Uterus (tissue), 3 donors: ENCODE measurements at regions not wholly inside any gene's neighbourhood (a gene's known extent, or its start where the extent isn't known, plus 50 kb on each side); places are given as distances from the start of the nearest gene placed in this dataset.

Experiments used
- DNase-seq, 2 donors: peaks; one replicate each; pipeline ENCODE4 v3.0.0-alpha.2; 2019 to 2020
- H3K27ac ChIP-seq, 2 donors: fragments of 200-600 bp; sonication (generic); 1 replicate in 1 of 2; 2 replicates in 1 of 2; pipeline ENCODE4 v1.5.1; 2016 to 2018
- H3K27me3 ChIP-seq, 2 donors: fragments of 200-600 bp; sonication (generic); one replicate each; pipeline ENCODE4 v1.5.1; 2018 to 2019; ENCODE audit warnings: control low read depth in 1 of 2
- H3K36me3 ChIP-seq, 2 donors: fragments of 200-600 bp; sonication (generic); one replicate each; pipeline ENCODE4 v1.5.1; 2019; ENCODE audit warnings: control low read depth in 1 of 2
- H3K4me1 ChIP-seq, 2 donors: fragments of 200-600 bp; sonication (generic); one replicate each; pipeline ENCODE4 v1.5.1; 2018 to 2019; ENCODE audit warnings: control low read depth in 1 of 2
- H3K4me3 ChIP-seq, 2 donors: fragments of 200-600 bp; sonication (generic); 1 replicate in 1 of 2; 2 replicates in 1 of 2; pipeline ENCODE4 v1.5.1; 2018 to 2019; ENCODE audit warnings: mild to moderate bottlenecking in 1 of 2
- H3K9me3 ChIP-seq, 2 donors: fragments of 200-600 bp; sonication (generic); one replicate each; pipeline ENCODE4 v1.5.1; 2019; ENCODE audit warnings: control low read depth in 1 of 2
- CTCF ChIP-seq, 4 experiments: fragments of 200-600 bp in 2 of 4; fragments of 450-650 bp in 2 of 4; sonication (generic) in 2 of 4; IDR thresholded peaks; one replicate each; pipeline ENCODE4 v1.5.1; 2016 to 2019; ENCODE audit warnings: antibody characterized with exemption in 4 of 4, mild to moderate bottlenecking in 2 of 4, moderate library complexity in 1 of 4
- POLR2A ChIP-seq, 2 donors: fragments of 450-650 bp; IDR thresholded peaks; one replicate each; pipeline ENCODE4 v1.6.1; 2016; ENCODE audit warnings: antibody characterized with exemption in 2 of 2, mild to moderate bottlenecking in 1 of 2, moderate library complexity in 1 of 2
- intact Hi-C: fragments of 100-400 bp; cut with DNase I; formaldehyde crosslinking; loops from one replicate; pipeline ENCODE4 v1.15.1; 2023; ENCODE audit warnings: low total_unique reads
- donor health status: DM: yes; HTN: yes; CAD: no.

DNA sequence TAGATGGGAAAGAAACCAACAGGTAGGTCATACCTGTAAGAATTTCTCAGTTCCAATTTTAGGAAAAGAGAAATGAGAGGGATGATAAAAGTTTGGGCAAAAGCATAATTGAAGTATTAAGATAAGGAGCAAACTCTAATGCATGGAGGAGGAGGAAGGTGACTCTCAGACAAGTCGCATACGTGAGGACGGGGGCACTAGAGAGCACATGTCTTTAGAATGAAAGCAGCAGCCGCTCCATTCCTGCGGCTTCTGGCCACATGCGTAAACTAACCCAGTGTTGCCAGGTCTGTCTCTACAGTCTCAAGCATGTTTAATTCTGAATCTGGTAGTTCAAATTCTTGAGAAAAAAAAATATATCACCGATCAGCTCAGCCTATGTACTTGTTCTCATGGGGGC is 371.5 kb upstream of the SLC30A5 start:
- Histone ChIP-seq H3K36me3 (no peaks in the 10 kb centered on the region), H3K4me1 (no peaks in the 10 kb centered on the region), H3K27ac (no peak overlapping the region), H3K9me3 (no peaks in the 10 kb centered on the region), H3K27me3 (no peaks in the 10 kb centered on the region), H3K4me3 (no peak overlapping the region)
- intact Hi-C loops, result no loop called here
- no peak for TF ChIP-seq CTCF (IDR thresholded peaks at IDR 0.05)
- TF ChIP-seq POLR2A (IDR thresholded peaks at IDR 0.05), result no peak
- no peak for DNase-seq

- no peak for DNase-seq
- no peak overlapping the region for H3K27ac ChIP-seq
- TF ChIP-seq CTCF (IDR thresholded peaks at IDR 0.05), result no peak
- no peak for TF ChIP-seq POLR2A (IDR thresholded peaks at IDR 0.05)
- no peaks in the 10 kb centered on the region for H3K9me3 ChIP-seq
- H3K4me1 ChIP-seq, result peaks cover 4 to 9% of the 10 kb centered on the region in 2 donors
- intact Hi-C loops, result no loop called here
- H3K36me3 ChIP-seq, result no peaks in the 10 kb centered on the region
- no peaks in the 10 kb centered on the region for H3K27me3 ChIP-seq
- H3K4me3 ChIP-seq, result no peak overlapping the region
These were observed 367.7 kb upstream of the SLC30A5 start for GRCh38 chr5:68725905-68726683.

DNA sequence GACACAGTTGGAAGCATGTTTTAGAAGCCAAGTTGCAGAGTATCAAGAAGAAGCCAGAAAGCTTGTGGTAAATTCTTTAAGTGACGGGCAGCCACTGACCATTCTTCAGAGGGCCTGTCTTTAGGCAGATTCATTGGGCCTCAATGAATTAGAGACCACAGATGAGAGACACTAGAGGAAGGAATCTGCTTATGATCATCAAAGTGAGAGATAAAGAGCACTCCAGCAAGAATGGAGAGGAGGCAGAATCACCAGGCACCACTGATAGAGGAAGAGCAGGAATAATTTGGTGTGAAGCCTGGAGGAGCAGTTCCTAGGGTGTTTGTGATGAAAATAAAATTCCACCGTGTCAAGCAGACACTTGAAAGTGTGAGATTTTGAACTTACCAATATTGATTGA is 365.9 kb upstream of the SLC30A5 start:
- intact Hi-C loops, result no loop called here
- Histone ChIP-seq H3K36me3 (no peaks in the 10 kb centered on the region), H3K27me3 (no peaks in the 10 kb centered on the region), H3K4me3 (no peak overlapping the region), H3K27ac (peak overlapping the region in 1 of 2 donors; percentile 6), H3K4me1 (peaks cover 4 to 15% of the 10 kb centered on the region in 2 donors), H3K9me3 (no peaks in the 10 kb centered on the region)
- no peak for TF ChIP-seq CTCF (IDR thresholded peaks at IDR 0.05)
- no peak for TF ChIP-seq POLR2A (IDR thresholded peaks at IDR 0.05)
- DNase-seq, result no peak

DNA sequence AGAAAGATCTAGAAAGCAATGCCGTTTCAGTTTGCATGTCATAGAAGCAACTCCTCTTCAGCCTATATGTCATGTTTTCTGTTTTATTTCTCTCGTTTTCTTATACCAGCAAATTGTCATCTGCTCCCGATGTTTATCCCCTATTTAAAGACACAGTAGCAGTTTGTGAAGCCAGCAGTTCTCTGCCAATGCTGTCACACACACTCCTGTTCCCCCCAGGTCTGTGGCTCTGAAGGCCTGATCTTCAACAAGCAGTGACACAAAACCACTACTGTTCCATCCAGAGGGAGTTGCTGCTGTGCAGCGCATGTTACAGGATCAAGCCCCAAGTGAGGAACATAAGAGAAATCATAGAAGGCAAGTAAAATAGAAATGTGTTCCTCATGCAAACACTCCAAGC is 364.1 kb upstream of the SLC30A5 start:
- TF ChIP-seq CTCF (IDR thresholded peaks at IDR 0.05), result no peak
- TF ChIP-seq POLR2A (IDR thresholded peaks at IDR 0.05), result no peak

DNA sequence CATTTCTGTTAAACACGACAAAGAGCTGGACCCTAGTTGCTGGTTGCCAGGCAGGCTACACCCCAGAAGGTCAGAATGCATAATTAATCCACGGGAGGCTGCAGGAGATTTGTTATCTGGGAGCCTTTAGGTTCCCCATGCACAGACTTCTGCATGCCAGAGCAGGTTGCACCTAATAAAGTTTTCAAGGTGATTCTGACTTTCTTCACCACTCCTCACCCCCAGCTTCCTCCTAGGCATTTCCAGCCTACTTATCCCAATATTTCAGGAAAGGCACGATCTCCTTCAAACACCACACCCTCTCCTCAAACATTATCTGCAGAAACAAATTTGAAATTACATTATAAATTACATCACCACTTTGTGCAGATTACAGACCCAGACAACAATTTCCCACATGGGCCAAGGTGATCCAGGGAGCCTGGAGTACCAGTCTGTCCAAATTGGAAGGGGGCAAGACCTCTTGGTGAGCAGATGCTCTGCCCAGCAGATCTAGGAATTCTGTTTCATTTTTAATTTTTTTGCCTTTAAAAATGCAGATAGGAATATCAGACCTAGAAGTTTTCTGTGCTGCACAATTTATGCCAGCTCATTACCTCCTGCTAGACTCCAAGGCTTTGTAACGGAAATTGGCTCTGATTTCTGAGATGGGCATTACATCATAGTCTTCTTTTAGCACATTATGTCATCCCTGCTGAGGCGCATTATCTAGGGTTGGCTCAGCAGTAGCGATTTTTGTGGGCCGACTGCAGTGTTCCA is 363.4 kb upstream of the SLC30A5 start:
- peak; percentile 52 to 77 for DNase-seq
- intact Hi-C loops, result no loop called here

More for the DNA sequence above, 364.1 kb upstream of the SLC30A5 start:
- no peaks in the 10 kb centered on the region for H3K27me3 ChIP-seq
- no peak for DNase-seq
- no peaks in the 10 kb centered on the region for H3K9me3 ChIP-seq
- peaks cover 4 to 15% of the 10 kb centered on the region in 2 donors for H3K4me1 ChIP-seq
- no peak overlapping the region for H3K4me3 ChIP-seq
- H3K36me3 ChIP-seq, result no peaks in the 10 kb centered on the region
- H3K27ac ChIP-seq, result peak overlapping the region; percentile 80 to 93
- intact Hi-C loops, result no loop called here

More for the DNA sequence above, 363.4 kb upstream of the SLC30A5 start:
- Histone ChIP-seq H3K27ac (peak overlapping the region; percentile 80 to 93), H3K9me3 (no peaks in the 10 kb centered on the region), H3K4me3 (no peak overlapping the region), H3K27me3 (no peaks in the 10 kb centered on the region), H3K36me3 (no peaks in the 10 kb centered on the region), H3K4me1 (peaks cover 4 to 15% of the 10 kb centered on the region in 2 donors)
- TF ChIP-seq CTCF (IDR thresholded peaks at IDR 0.05), result peak in 1 of 4 experiments; percentile 12
- TF ChIP-seq POLR2A (IDR thresholded peaks at IDR 0.05), result no peak
